GM21825 (cell line): ENCODE measurements at regions not wholly inside any gene's neighbourhood (a gene's known extent, or its start where the extent isn't known, plus 50 kb on each side); places are given as distances from the start of the nearest gene placed in this dataset.
"Not testable (repeated sequence)": the region's sequence is repeated elsewhere in the genome, so short reads cannot be mapped to it uniquely, and the experiment has no call there.

Experiments
- ATAC-seq: cut with Tn5 transposase; IDR thresholded peaks from one replicate; pipeline ENCODE4 v1.9.1; 2021; ENCODE audit warnings: mild to moderate bottlenecking, moderate library complexity; ENCODE audit not compliant: unreplicated experiment

GRCh38 chr5:164073081-164073480 is 567.7 kb downstream of the MAT2B start:
- ATAC-seq = no peak

GRCh38 chr5:164076556-164076955 is 571.1 kb downstream of the MAT2B start:
- no peak for ATAC-seq

- no peak for ATAC-seq
These were observed 584.9 kb downstream of the MAT2B start for GRCh38 chr5:164090358-164090757.

GRCh38 chr5:164091836-164092235 is 586.4 kb downstream of the MAT2B start:
- ATAC-seq = no peak

- no peak for ATAC-seq
These were observed 588.9 kb downstream of the MAT2B start for GRCh38 chr5:164094291-164094690.

GRCh38 chr5:164097749-164098148 is 592.3 kb downstream of the MAT2B start:
- ATAC-seq = no peak

GRCh38 chr5:164098531-164098930 is 593.1 kb downstream of the MAT2B start:
- no peak for ATAC-seq

GRCh38 chr5:164098979-164099378 is 593.6 kb downstream of the MAT2B start:
- ATAC-seq = no peak

GRCh38 chr5:164115420-164115819 is 610.0 kb downstream of the MAT2B start:
- no peak for ATAC-seq

GRCh38 chr5:164119806-164120447 is 614.5 kb downstream of the MAT2B start:
- ATAC-seq = no peak

GRCh38 chr5:164127527-164127926 is 622.1 kb downstream of the MAT2B start:
- no peak for ATAC-seq

- no peak for ATAC-seq
These were observed 626.9 kb downstream of the MAT2B start for GRCh38 chr5:164132358-164132757.

GRCh38 chr5:164137095-164137494 is 631.7 kb downstream of the MAT2B start:
- no peak for ATAC-seq

- ATAC-seq = no peak
These were observed 634.0 kb downstream of the MAT2B start for GRCh38 chr5:164139423-164139822.

GRCh38 chr5:164145458-164145857 is 640.0 kb downstream of the MAT2B start:
- no peak for ATAC-seq

GRCh38 chr5:164146223-164146622 is 640.8 kb downstream of the MAT2B start:
- no peak for ATAC-seq

- no peak for ATAC-seq
These were observed 642.9 kb downstream of the MAT2B start for GRCh38 chr5:164148292-164148691.

- not testable (repeated sequence) for ATAC-seq
These were observed 647.1 kb downstream of the MAT2B start for GRCh38 chr5:164152539-164152938.

- ATAC-seq = no peak
These were observed 648.2 kb downstream of the MAT2B start for GRCh38 chr5:164153469-164154172.

GRCh38 chr5:164170814-164171213 is 665.4 kb downstream of the MAT2B start:
- no peak for ATAC-seq

- no peak for ATAC-seq
These were observed 669.7 kb downstream of the MAT2B start for GRCh38 chr5:164175083-164175482.

- ATAC-seq = no peak
These were observed 674.0 kb downstream of the MAT2B start for GRCh38 chr5:164179406-164179805.

GRCh38 chr5:164181604-164182003 is 676.2 kb downstream of the MAT2B start:
- ATAC-seq = no peak
